Superior temporal gyrus (tissue), 1 donor: ENCODE measurements at regions not wholly inside any gene's neighbourhood (a gene's known extent, or its start where the extent isn't known, plus 50 kb on each side); places are given as distances from the start of the nearest gene placed in this dataset.

Experiments
- DNase-seq: peaks from one replicate; pipeline ENCODE4 v3.0.0-alpha.2; 2016; ENCODE audit errors: extremely low spot score

GRCh38 chr1:168867941-168868634 lies 139.1 kb upstream of the DPT start:
- no peak for DNase-seq

GRCh38 chr1:168871531-168871930 lies 142.5 kb upstream of the DPT start:
- DNase-seq = no peak

GRCh38 chr1:168875831-168876230 lies 146.8 kb upstream of the DPT start:
- no peak for DNase-seq

GRCh38 chr1:168876830-168877229 lies 147.8 kb upstream of the DPT start:
- DNase-seq = no peak

GRCh38 chr1:168879896-168880734 lies 151.1 kb upstream of the DPT start:
- no peak for DNase-seq

- DNase-seq = no peak
Measured at GRCh38 chr1:168881656-168882260, 152.8 kb upstream of the DPT start.

GRCh38 chr1:168887381-168887780 lies 158.4 kb upstream of the DPT start:
- no peak for DNase-seq

- DNase-seq = no peak
Measured at GRCh38 chr1:168888418-168888817, 159.4 kb upstream of the DPT start.

GRCh38 chr1:168892931-168893330 lies 163.9 kb upstream of the DPT start:
- DNase-seq = no peak

- DNase-seq = peak; percentile 57
Measured at GRCh38 chr1:168893359-168893801, 164.4 kb upstream of the DPT start.

GRCh38 chr1:168894397-168894903 lies 165.4 kb upstream of the DPT start:
- no peak for DNase-seq

- DNase-seq = no peak
Measured at GRCh38 chr1:168897249-168897648, 168.2 kb upstream of the DPT start.

- DNase-seq = no peak
Measured at GRCh38 chr1:168903237-168903830, 174.3 kb upstream of the DPT start.

- no peak for DNase-seq
Measured at GRCh38 chr1:168905633-168906032, 176.6 kb upstream of the DPT start.

- DNase-seq = no peak
Measured at GRCh38 chr1:168906367-168906766, 177.4 kb upstream of the DPT start.

- DNase-seq = no peak
Measured at GRCh38 chr1:168907053-168907452, 178.0 kb upstream of the DPT start.

- no peak for DNase-seq
Measured at GRCh38 chr1:168907786-168908348, 178.9 kb upstream of the DPT start.

- DNase-seq = no peak
Measured at GRCh38 chr1:168910403-168910802, 181.4 kb upstream of the DPT start.

- DNase-seq = no peak
Measured at GRCh38 chr1:168911370-168911769, 182.4 kb upstream of the DPT start.

GRCh38 chr1:168913711-168914463 lies 184.9 kb upstream of the DPT start:
- DNase-seq = no peak

- DNase-seq = no peak
Measured at GRCh38 chr1:168917309-168917708, 188.3 kb upstream of the DPT start.
